ENCODE measurements at regions not wholly inside any gene's neighbourhood (a gene's known extent, or its start where the extent isn't known, plus 50 kb on each side); places are given as distances from the start of the nearest gene placed in this dataset.

DNA sequence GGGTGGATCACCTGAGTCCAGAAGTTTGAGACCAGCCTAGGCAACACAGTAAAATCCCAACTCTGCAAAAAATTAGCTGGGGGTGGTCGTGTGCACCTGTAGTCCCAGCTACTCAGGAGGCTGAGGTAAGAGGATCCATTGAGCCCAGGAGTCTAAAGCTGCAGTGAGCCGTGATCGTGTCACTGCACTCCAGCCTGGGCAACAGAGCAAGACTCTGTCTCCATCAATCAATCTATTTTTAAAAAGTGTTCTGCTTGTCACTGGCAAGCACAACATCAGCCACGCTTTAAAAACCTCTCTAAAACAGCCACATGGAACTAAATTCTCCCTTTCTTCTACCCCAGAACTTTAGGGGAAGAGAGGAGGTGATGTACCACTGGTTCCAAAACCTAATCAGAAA lies 131.6 kb upstream of the RREB1 start:
- TF ChIP-seq CTCF (IDR thresholded peaks at IDR 0.05) (no peak), POLR2A (IDR thresholded peaks at IDR 0.05) (no peak), POLR2AphosphoS5 (IDR thresholded peaks at IDR 0.05) (no peak)
